ENCODE measurements at regions not wholly inside any gene's neighbourhood (a gene's known extent, or its start where the extent isn't known, plus 50 kb on each side); places are given as distances from the start of the nearest gene placed in this dataset.

GRCh38 chr5:1961952-1962595, 79.3 kb upstream of the IRX4 start:
- no peaks in the 10 kb centered on the region for H3K79me2 ChIP-seq (ENCODE audit: low read length)
- no peak for TF ChIP-seq EZH2phosphoT487 (IDR thresholded peaks at IDR 0.05; ENCODE audit: low read depth)
- H3K4me1 ChIP-seq (ENCODE audit: low read length) = no peaks in the 10 kb centered on the region
- no peaks in the 10 kb centered on the region for H4K20me1 ChIP-seq (ENCODE audit: insufficient read depth, low read length)
- no peak overlapping the region for H3K27ac ChIP-seq (ENCODE audit: low read length)
- H3K36me3 ChIP-seq (replicated peaks; ENCODE audit: low read depth, low read length) = no peaks in the 10 kb centered on the region
- no peaks in the 10 kb centered on the region for H3K27me3 ChIP-seq (ENCODE audit: low read depth, low read length)
- H3K4me2 ChIP-seq (ENCODE audit: low read length) = no peak overlapping the region
- H3K4me3 ChIP-seq (ENCODE audit: low read length) = no peak overlapping the region
- H2AFZ ChIP-seq (ENCODE audit: low read depth, low read length) = no peak overlapping the region
- no peaks in the 10 kb centered on the region for H3K9me3 ChIP-seq (ENCODE audit: insufficient read depth, low read length)
- no peak overlapping the region for H3K9ac ChIP-seq (ENCODE audit: low read length)

- H3K4me3 ChIP-seq (ENCODE audit: low read length) = no peak overlapping the region
- no peak overlapping the region for H3K9ac ChIP-seq (ENCODE audit: low read length)
- no peaks in the 10 kb centered on the region for H3K4me1 ChIP-seq (ENCODE audit: low read length)
- no peak overlapping the region for H2AFZ ChIP-seq (ENCODE audit: low read depth, low read length)
- TF ChIP-seq EZH2phosphoT487 (IDR thresholded peaks at IDR 0.05; ENCODE audit: low read depth) = no peak
- TF ChIP-seq, protein P1, sequence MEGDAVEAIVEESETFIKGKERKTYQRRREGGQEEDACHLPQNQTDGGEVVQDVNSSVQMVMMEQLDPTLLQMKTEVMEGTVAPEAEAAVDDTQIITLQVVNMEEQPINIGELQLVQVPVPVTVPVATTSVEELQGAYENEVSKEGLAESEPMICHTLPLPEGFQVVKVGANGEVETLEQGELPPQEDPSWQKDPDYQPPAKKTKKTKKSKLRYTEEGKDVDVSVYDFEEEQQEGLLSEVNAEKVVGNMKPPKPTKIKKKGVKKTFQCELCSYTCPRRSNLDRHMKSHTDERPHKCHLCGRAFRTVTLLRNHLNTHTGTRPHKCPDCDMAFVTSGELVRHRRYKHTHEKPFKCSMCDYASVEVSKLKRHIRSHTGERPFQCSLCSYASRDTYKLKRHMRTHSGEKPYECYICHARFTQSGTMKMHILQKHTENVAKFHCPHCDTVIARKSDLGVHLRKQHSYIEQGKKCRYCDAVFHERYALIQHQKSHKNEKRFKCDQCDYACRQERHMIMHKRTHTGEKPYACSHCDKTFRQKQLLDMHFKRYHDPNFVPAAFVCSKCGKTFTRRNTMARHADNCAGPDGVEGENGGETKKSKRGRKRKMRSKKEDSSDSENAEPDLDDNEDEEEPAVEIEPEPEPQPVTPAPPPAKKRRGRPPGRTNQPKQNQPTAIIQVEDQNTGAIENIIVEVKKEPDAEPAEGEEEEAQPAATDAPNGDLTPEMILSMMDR (IDR thresholded peaks at IDR 0.05; ENCODE audit: low read depth, low read length) = no peak
- no peaks in the 10 kb centered on the region for H4K20me1 ChIP-seq (ENCODE audit: insufficient read depth, low read length)
- no peaks in the 10 kb centered on the region for H3K27me3 ChIP-seq (ENCODE audit: low read depth, low read length)
- H3K36me3 ChIP-seq (replicated peaks; ENCODE audit: low read depth, low read length) = no peaks in the 10 kb centered on the region
- no peak overlapping the region for H3K4me2 ChIP-seq (ENCODE audit: low read length)
- no peaks in the 10 kb centered on the region for H3K79me2 ChIP-seq (ENCODE audit: low read length)
- H3K27ac ChIP-seq (ENCODE audit: low read length) = no peak overlapping the region
- H3K9me3 ChIP-seq (ENCODE audit: insufficient read depth, low read length) = no peaks in the 10 kb centered on the region
Measured at GRCh38 chr5:1961304-1961946, 78.7 kb upstream of the IRX4 start.

- Histone ChIP-seq H3K36me3 (replicated peaks; ENCODE audit: low read depth, low read length) (no peaks in the 10 kb centered on the region), H3K27me3 (ENCODE audit: low read depth, low read length) (no peaks in the 10 kb centered on the region), H3K9ac (ENCODE audit: low read length) (no peak overlapping the region), H3K4me2 (ENCODE audit: low read length) (no peak overlapping the region), H2AFZ (ENCODE audit: low read depth, low read length) (no peak overlapping the region), H3K4me1 (ENCODE audit: low read length) (no peaks in the 10 kb centered on the region), H3K4me3 (ENCODE audit: low read length) (no peak overlapping the region), H3K79me2 (ENCODE audit: low read length) (no peaks in the 10 kb centered on the region), H4K20me1 (ENCODE audit: insufficient read depth, low read length) (no peaks in the 10 kb centered on the region), H3K9me3 (ENCODE audit: insufficient read depth, low read length) (no peaks in the 10 kb centered on the region), H3K27ac (ENCODE audit: low read length) (no peak overlapping the region)
- no peak for TF ChIP-seq EZH2phosphoT487 (IDR thresholded peaks at IDR 0.05; ENCODE audit: low read depth)
- TF ChIP-seq, protein P1 (IDR thresholded peaks at IDR 0.05; ENCODE audit: low read depth, low read length) = no peak
Measured at GRCh38 chr5:1960595-1961303, 78.0 kb upstream of the IRX4 start.

GRCh38 chr5:1959725-1960581, 77.2 kb upstream of the IRX4 start:
- H3K4me3 ChIP-seq (ENCODE audit: low read length) = no peak overlapping the region
- no peak overlapping the region for H3K4me2 ChIP-seq (ENCODE audit: low read length)
- H3K4me1 ChIP-seq (ENCODE audit: low read length) = no peaks in the 10 kb centered on the region
- H4K20me1 ChIP-seq (ENCODE audit: insufficient read depth, low read length) = no peaks in the 10 kb centered on the region
- no peaks in the 10 kb centered on the region for H3K79me2 ChIP-seq (ENCODE audit: low read length)
- TF ChIP-seq, protein P1 (IDR thresholded peaks at IDR 0.05; ENCODE audit: low read depth, low read length) = no peak
- TF ChIP-seq EZH2phosphoT487 (IDR thresholded peaks at IDR 0.05; ENCODE audit: low read depth) = no peak
- H3K36me3 ChIP-seq (replicated peaks; ENCODE audit: low read depth, low read length) = no peaks in the 10 kb centered on the region
- no peaks in the 10 kb centered on the region for H3K27me3 ChIP-seq (ENCODE audit: low read depth, low read length)
- H3K27ac ChIP-seq (ENCODE audit: low read length) = no peak overlapping the region
- H3K9ac ChIP-seq (ENCODE audit: low read length) = no peak overlapping the region
- H3K9me3 ChIP-seq (ENCODE audit: insufficient read depth, low read length) = no peaks in the 10 kb centered on the region
- no peak overlapping the region for H2AFZ ChIP-seq (ENCODE audit: low read depth, low read length)

Measured in OCI-LY3 (cell line).